Fibroblast of lung (primary cell): ENCODE measurements at regions not wholly inside any gene's neighbourhood (a gene's known extent, or its start where the extent isn't known, plus 50 kb on each side); places are given as distances from the start of the nearest gene placed in this dataset.

Source experiments
- CTCF ChIP-seq, 2 donors: IDR thresholded peaks in 1 of 2; conservative IDR thresholded peaks in 1 of 2; 1 replicate in 1 of 2; 2 replicates in 1 of 2; pipeline ENCODE4 v1.5.1; 2011 to 2012; ENCODE audit warnings: low read length in 2 of 2, control low read depth in 1 of 2, inconsistent platforms in 1 of 2, low read depth in 1 of 2, mild to moderate bottlenecking in 1 of 2
- EZH2 ChIP-seq: IDR thresholded peaks from 2 replicates; pipeline ENCODE4 v1.5.1; 2012; ENCODE audit warnings: low read length, control low read depth, mild to moderate bottlenecking; ENCODE audit errors: missing control alignments

- TF ChIP-seq CTCF (conservative IDR thresholded peaks at IDR 0.05 in 1 of 2, IDR thresholded peaks at IDR 0.05 in 1 of 2; ENCODE audit: low read depth in 1 of 2, low read length in 2 of 2), result no peak
- TF ChIP-seq EZH2, result no peak
Observed at GRCh38 chr18:10111191-10111590, 197.4 kb downstream of the VAPA start.
